ENCODE measurements at regions not wholly inside any gene's neighbourhood (a gene's known extent, or its start where the extent isn't known, plus 50 kb on each side); places are given as distances from the start of the nearest gene placed in this dataset.

DNA sequence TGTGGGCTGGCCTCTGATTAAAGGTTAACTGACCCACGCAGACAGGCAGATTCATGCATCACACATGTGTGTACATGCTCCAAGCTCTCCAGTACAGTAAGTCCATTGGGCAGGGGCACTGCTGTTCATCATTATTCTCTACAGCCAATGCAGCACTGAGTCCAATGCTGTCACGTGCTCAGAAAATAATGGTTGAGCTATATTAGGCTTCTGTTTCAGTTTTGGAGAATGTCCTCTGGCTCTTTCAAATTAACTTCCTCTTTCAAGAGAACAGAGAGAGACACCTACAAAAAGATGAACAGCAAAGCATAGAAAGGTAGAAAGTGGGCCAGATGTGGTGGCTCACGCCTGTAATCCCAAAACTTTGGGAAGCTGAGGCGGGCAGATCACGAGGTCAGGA is 202.6 kb downstream of the MEX3B start:
- intact Hi-C loops (cut with DNase I) = no loop called here
- H3K36me3 ChIP-seq = no peaks in the 10 kb centered on the region
- no peaks in the 10 kb centered on the region for H3K9me3 ChIP-seq
- TF ChIP-seq, protein P1, sequence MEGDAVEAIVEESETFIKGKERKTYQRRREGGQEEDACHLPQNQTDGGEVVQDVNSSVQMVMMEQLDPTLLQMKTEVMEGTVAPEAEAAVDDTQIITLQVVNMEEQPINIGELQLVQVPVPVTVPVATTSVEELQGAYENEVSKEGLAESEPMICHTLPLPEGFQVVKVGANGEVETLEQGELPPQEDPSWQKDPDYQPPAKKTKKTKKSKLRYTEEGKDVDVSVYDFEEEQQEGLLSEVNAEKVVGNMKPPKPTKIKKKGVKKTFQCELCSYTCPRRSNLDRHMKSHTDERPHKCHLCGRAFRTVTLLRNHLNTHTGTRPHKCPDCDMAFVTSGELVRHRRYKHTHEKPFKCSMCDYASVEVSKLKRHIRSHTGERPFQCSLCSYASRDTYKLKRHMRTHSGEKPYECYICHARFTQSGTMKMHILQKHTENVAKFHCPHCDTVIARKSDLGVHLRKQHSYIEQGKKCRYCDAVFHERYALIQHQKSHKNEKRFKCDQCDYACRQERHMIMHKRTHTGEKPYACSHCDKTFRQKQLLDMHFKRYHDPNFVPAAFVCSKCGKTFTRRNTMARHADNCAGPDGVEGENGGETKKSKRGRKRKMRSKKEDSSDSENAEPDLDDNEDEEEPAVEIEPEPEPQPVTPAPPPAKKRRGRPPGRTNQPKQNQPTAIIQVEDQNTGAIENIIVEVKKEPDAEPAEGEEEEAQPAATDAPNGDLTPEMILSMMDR (IDR thresholded peaks at IDR 0.05) = no peak
- TF ChIP-seq POLR2A (IDR thresholded peaks at IDR 0.05) = no peak
- H3K4me1 ChIP-seq = no peaks in the 10 kb centered on the region
- no peak overlapping the region for H3K4me3 ChIP-seq
- H3K27ac ChIP-seq = no peak overlapping the region
- no peaks in the 10 kb centered on the region for H3K27me3 ChIP-seq
- 81 to 92% methylated on average over 4 to 5 of the region's 5 CpGs for WGBS, 2 donors
- no peak for DNase-seq

DNA sequence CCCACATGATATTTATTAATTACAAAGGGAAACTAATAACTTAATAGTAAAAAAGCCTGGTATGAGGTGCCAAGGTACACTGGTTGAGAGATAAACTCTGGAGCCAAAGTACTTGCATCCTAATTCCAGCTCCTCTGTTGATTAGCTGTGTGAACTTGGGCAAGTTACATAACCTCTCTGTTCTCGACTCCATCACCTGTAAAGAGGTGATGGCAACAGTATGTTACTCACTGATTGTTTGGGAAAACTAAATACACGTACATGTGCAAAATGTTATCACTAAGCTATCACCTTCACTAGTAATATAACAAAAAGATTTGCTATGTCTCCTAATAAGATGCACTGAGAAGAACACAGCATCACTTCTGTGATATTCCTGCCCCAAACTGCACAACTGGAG is 206.4 kb downstream of the MEX3B start:
- Histone ChIP-seq H3K27ac (no peak overlapping the region), H3K27me3 (no peaks in the 10 kb centered on the region), H3K4me3 (no peak overlapping the region), H3K36me3 (no peaks in the 10 kb centered on the region), H3K4me1 (no peaks in the 10 kb centered on the region), H3K9me3 (no peaks in the 10 kb centered on the region)
- TF ChIP-seq, protein P1 (IDR thresholded peaks at IDR 0.05) = no peak
- TF ChIP-seq POLR2A (IDR thresholded peaks at IDR 0.05) = no peak
- 55 to 85% methylated on average over 2 of the region's 2 CpGs for WGBS, 2 donors
- intact Hi-C loops (cut with DNase I) = no loop called here
- no peak for DNase-seq

DNA sequence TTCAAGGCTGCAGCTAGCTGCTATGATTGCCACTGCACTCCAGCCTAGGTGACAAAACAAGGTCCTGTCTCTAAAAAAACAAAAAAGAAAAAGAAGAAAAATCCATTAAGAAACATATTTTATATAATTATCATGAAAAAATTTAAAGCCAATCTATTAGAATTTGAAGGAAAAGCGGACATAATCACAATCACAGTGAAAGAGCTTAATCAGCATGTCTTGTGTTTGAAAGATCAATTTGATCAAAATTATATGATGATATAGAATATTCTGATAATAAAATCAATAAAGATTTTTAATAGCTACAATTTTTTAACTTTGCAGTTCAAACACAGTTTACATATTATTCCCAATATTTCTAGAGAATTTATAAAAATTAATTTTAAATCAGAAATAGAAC is 210.1 kb downstream of the MEX3B start:
- H3K27ac ChIP-seq = no peak overlapping the region
- no peak for DNase-seq
- no peaks in the 10 kb centered on the region for H3K9me3 ChIP-seq
- WGBS, 2 donors = 94 to 96% methylated on average over 1 of the region's 1 CpG
- no peak overlapping the region for H3K4me3 ChIP-seq
- intact Hi-C loops (cut with DNase I) = no loop called here
- H3K36me3 ChIP-seq = no peaks in the 10 kb centered on the region
- TF ChIP-seq POLR2A (IDR thresholded peaks at IDR 0.05) = no peak
- TF ChIP-seq, protein P1 (IDR thresholded peaks at IDR 0.05) = no peak
- no peaks in the 10 kb centered on the region for H3K4me1 ChIP-seq
- no peaks in the 10 kb centered on the region for H3K27me3 ChIP-seq

DNA sequence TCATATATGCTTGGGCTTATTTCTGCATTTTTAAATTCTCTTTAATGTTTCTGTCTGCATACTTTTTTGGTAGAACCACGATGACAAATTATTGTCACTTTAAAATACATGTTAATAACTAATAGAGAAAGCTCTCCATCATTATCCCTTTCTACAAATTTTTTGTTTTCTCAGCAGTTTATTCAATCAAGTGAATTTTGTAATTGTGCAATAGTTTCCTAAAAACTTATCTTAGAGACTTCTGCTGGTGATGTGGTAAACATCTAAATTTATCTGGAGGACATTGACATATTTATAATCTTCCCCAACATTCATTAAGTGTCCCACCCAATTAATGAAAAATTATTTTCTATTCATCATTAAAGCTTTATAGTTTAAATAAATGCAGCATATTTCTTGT is 215.3 kb downstream of the MEX3B start:
- DNase-seq = no peak
- TF ChIP-seq, protein P1 (IDR thresholded peaks at IDR 0.05) = no peak
- TF ChIP-seq POLR2A (IDR thresholded peaks at IDR 0.05) = no peak
- H3K36me3 ChIP-seq = no peaks in the 10 kb centered on the region
- no peaks in the 10 kb centered on the region for H3K27me3 ChIP-seq
- 56 to 61% methylated on average over 1 of the region's 1 CpG for WGBS, 2 donors
- no peaks in the 10 kb centered on the region for H3K4me1 ChIP-seq
- no peaks in the 10 kb centered on the region for H3K9me3 ChIP-seq
- H3K4me3 ChIP-seq = no peak overlapping the region
- no peak overlapping the region for H3K27ac ChIP-seq
- intact Hi-C loops (cut with DNase I) = no loop called here

DNA sequence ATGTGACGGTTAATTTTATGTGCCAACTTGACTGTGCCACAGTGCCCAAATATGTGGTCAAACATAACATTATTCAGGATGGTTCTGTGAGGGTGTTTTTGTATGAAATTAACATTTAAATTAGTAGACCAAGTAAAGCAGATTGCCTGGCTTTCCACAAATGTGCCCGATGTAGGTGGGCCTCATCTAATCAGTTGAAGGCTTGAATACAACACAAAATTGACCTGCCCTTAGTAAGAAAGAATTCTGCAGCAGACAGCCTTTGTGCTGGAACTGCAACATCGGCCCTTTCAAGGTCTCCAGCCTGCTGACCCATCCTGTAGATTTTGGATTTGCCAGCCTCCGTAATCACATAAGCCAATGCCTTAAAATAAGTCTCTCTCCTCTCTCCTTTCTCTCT is 215.9 kb downstream of the MEX3B start:
- Histone ChIP-seq H3K36me3 (no peaks in the 10 kb centered on the region), H3K27ac (no peak overlapping the region), H3K4me3 (no peak overlapping the region), H3K9me3 (no peaks in the 10 kb centered on the region), H3K4me1 (no peaks in the 10 kb centered on the region), H3K27me3 (no peaks in the 10 kb centered on the region)
- TF ChIP-seq, protein P1 (IDR thresholded peaks at IDR 0.05) = no peak
- TF ChIP-seq POLR2A (IDR thresholded peaks at IDR 0.05) = no peak
- DNase-seq = no peak
- 82 to 90% methylated on average over 4 of the region's 4 CpGs for WGBS, 2 donors
- intact Hi-C loops (cut with DNase I) = loop anchor here (10.0 kb wide), 1 partner anchor 55 kb away; no protein-coding TSS in a partner anchor

Measured in esophagus squamous epithelium (tissue), 5 donors.